ENCODE measurements at regions not wholly inside any gene's neighbourhood (a gene's known extent, or its start where the extent isn't known, plus 50 kb on each side); places are given as distances from the start of the nearest gene placed in this dataset.

GRCh38 chrX:50973199-50973598 is 62.7 kb downstream of the BMP15 start:
- TF ChIP-seq USF2 (IDR thresholded peaks at IDR 0.05; ENCODE audit: low read length) (no peak), CTCF (IDR thresholded peaks at IDR 0.05; ENCODE audit: control extremely low read depth in 1 of 3, insufficient read depth in 1 of 3, low read depth in 1 of 3, low read length in 3 of 3) (no peak), POLR2AphosphoS5 (IDR thresholded peaks at IDR 0.05; ENCODE audit: low read depth, low read length) (no peak), HDAC2 (IDR thresholded peaks at IDR 0.05; ENCODE audit: borderline replicate concordance in 1 of 2, low read depth in 2 of 2, low read length in 2 of 2) (no peak), TEAD4 (IDR thresholded peaks at IDR 0.05; ENCODE audit: low read depth, low read length) (no peak), EGR1 (IDR thresholded peaks at IDR 0.05; ENCODE audit: borderline replicate concordance, low read depth, low read length) (no peak), ATF3 (IDR thresholded peaks at IDR 0.05; ENCODE audit: insufficient read depth, low read depth, low read length) (no peak), CHD2 (IDR thresholded peaks at IDR 0.05; ENCODE audit: low read length) (no peak), KDM5A (IDR thresholded peaks at IDR 0.05; ENCODE audit: low read length) (no peak), EZH2 (IDR thresholded peaks at IDR 0.05; ENCODE audit: low read depth, low read length, severe bottlenecking) (no peak)

Measured in H1 (cell line).